SK-N-MC (cell line): ENCODE measurements at regions not wholly inside any gene's neighbourhood (a gene's known extent, or its start where the extent isn't known, plus 50 kb on each side); places are given as distances from the start of the nearest gene placed in this dataset.

Experiments used
- EZH2 ChIP-seq: fragments of 200-600 bp; sonication (generic); IDR thresholded peaks from one replicate; pipeline ENCODE4 v1.6.1; 2017; ENCODE audit warnings: antibody characterized with exemption
- FOXP2 ChIP-seq: optimal IDR thresholded peaks from 2 replicates; pipeline ENCODE3; 2011; ENCODE audit warnings: mild to moderate bottlenecking, moderate library complexity; ENCODE audit not compliant: insufficient read depth; ENCODE audit errors: extremely low read length, control extremely low read depth
- POLR2AphosphoS5 ChIP-seq: IDR thresholded peaks from 2 replicates; pipeline ENCODE4 v1.6.1; 2012; ENCODE audit warnings: mild to moderate bottlenecking, low read depth, low read length, borderline replicate concordance

DNA sequence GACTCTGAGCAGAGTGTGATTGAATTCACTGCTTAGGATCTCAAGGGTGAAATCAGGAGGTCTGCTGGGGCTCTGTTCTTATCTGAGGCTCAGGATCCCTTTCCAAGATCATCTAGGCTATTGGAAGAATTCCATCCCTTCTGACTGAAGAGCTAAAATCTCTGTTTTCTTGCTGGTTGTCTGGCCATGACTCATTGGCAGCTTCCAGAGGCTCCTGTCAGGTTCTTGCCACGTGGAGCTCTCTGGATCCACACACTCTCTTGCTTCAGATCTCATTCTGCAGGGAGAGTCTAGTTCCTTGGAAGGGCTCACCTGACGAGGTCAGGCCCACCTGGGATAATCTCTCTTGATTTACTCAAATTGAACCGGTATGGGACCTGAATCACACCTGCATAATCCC, 930.7 kb downstream of the CDH8 start:
- no peak for TF ChIP-seq EZH2
- no peak for TF ChIP-seq POLR2AphosphoS5
- no peak for TF ChIP-seq FOXP2
